Occipital lobe (tissue), 1 donor: ENCODE measurements at regions not wholly inside any gene's neighbourhood (a gene's known extent, or its start where the extent isn't known, plus 50 kb on each side); places are given as distances from the start of the nearest gene placed in this dataset.
"Not testable (repeated sequence)": the region's sequence is repeated elsewhere in the genome, so short reads cannot be mapped to it uniquely, and the experiment has no call there.

ENCODE experiments used
- DNase-seq: peaks from one replicate; lab custom pipeline; 2025; lab: John Stamatoyannopoulos, UW

- no peak for DNase-seq
These were observed 256.2 kb downstream of the TAFA4 start for GRCh38 chr3:68676136-68676535.

GRCh38 chr3:68667346-68667745 is 265.0 kb downstream of the TAFA4 start:
- DNase-seq: no peak

- no peak for DNase-seq
These were observed 265.8 kb downstream of the TAFA4 start for GRCh38 chr3:68666429-68667136.

GRCh38 chr3:68664276-68664675 is 268.1 kb downstream of the TAFA4 start:
- no peak for DNase-seq

- no peak for DNase-seq
These were observed 270.2 kb downstream of the TAFA4 start for GRCh38 chr3:68662176-68662575.

- DNase-seq: not testable (repeated sequence)
These were observed 281.7 kb downstream of the TAFA4 start for GRCh38 chr3:68650657-68651056.

GRCh38 chr3:68648494-68648893 is 283.9 kb downstream of the TAFA4 start:
- no peak for DNase-seq

GRCh38 chr3:68631850-68632545 is 300.3 kb downstream of the TAFA4 start:
- no peak for DNase-seq

GRCh38 chr3:68620211-68620610 is 312.1 kb downstream of the TAFA4 start:
- DNase-seq: no peak

GRCh38 chr3:68614087-68614486 is 318.3 kb downstream of the TAFA4 start:
- no peak for DNase-seq

GRCh38 chr3:68571321-68571720 is 361.0 kb downstream of the TAFA4 start:
- DNase-seq: no peak

- DNase-seq: no peak
These were observed 371.6 kb downstream of the TAFA4 start for GRCh38 chr3:68560728-68561127.

GRCh38 chr3:68535782-68536181 is 396.6 kb downstream of the TAFA4 start:
- DNase-seq: no peak

GRCh38 chr3:68523330-68523729 is 409.0 kb downstream of the TAFA4 start:
- DNase-seq: no peak

- no peak for DNase-seq
These were observed 417.1 kb downstream of the TAFA4 start for GRCh38 chr3:68515237-68515636.

- DNase-seq: no peak
These were observed 428.1 kb downstream of the TAFA4 start for GRCh38 chr3:68504201-68504600.

- DNase-seq: not testable (repeated sequence)
These were observed 446.5 kb downstream of the TAFA4 start for GRCh38 chr3:68485845-68486244.

GRCh38 chr3:68485051-68485450 is 447.3 kb downstream of the TAFA4 start:
- no peak for DNase-seq

GRCh38 chr3:68483601-68484000 is 448.7 kb downstream of the TAFA4 start:
- no peak for DNase-seq

GRCh38 chr3:68483041-68483440 is 449.3 kb downstream of the TAFA4 start:
- no peak for DNase-seq

GRCh38 chr3:68482565-68482964 is 449.8 kb downstream of the TAFA4 start:
- no peak for DNase-seq

GRCh38 chr3:68479779-68480178 is 452.6 kb downstream of the TAFA4 start:
- DNase-seq: no peak

- DNase-seq: no peak
These were observed 463.5 kb downstream of the TAFA4 start for GRCh38 chr3:68468695-68469375.
